Stimulated activated CD8-positive, alpha-beta memory T cell treated with anti-CD3 and anti-CD28 coated beads, Interleukin-7, amount 100 ng/mL, for 24 hours (primary cell): ENCODE measurements at regions not wholly inside any gene's neighbourhood (a gene's known extent, or its start where the extent isn't known, plus 50 kb on each side); places are given as distances from the start of the nearest gene placed in this dataset.

Experiments
- DNase-seq: peaks from one replicate; pipeline ENCODE4 v3.0.0-alpha.2; 2020; ENCODE audit warnings: low read depth

GRCh38 chr18:43482136-43482535, 204.8 kb upstream of the SYT4 start:
- no peak for DNase-seq

- DNase-seq: no peak
These were observed 205.3 kb upstream of the SYT4 start for GRCh38 chr18:43482600-43482999.

GRCh38 chr18:43484710-43485109, 207.4 kb upstream of the SYT4 start:
- no peak for DNase-seq

- no peak for DNase-seq
These were observed 208.3 kb upstream of the SYT4 start for GRCh38 chr18:43485545-43485963.

- no peak for DNase-seq
These were observed 209.2 kb upstream of the SYT4 start for GRCh38 chr18:43486462-43486861.

GRCh38 chr18:43501099-43501498, 223.8 kb upstream of the SYT4 start:
- DNase-seq: no peak

GRCh38 chr18:43506935-43507334, 229.6 kb upstream of the SYT4 start:
- DNase-seq: no peak

- DNase-seq: no peak
These were observed 230.7 kb upstream of the SYT4 start for GRCh38 chr18:43507842-43508481.

GRCh38 chr18:43514747-43515146, 237.5 kb upstream of the SYT4 start:
- no peak for DNase-seq

- no peak for DNase-seq
These were observed 238.2 kb upstream of the SYT4 start for GRCh38 chr18:43515481-43515880.

- DNase-seq: no peak
These were observed 247.0 kb upstream of the SYT4 start for GRCh38 chr18:43524260-43524659.

GRCh38 chr18:43525169-43525568, 247.9 kb upstream of the SYT4 start:
- no peak for DNase-seq

- DNase-seq: no peak
These were observed 249.3 kb upstream of the SYT4 start for GRCh38 chr18:43526426-43527145.

- DNase-seq: no peak
These were observed 254.1 kb upstream of the SYT4 start for GRCh38 chr18:43531438-43531837.

GRCh38 chr18:43533371-43533770, 256.1 kb upstream of the SYT4 start:
- DNase-seq: no peak

GRCh38 chr18:43534511-43534910, 257.2 kb upstream of the SYT4 start:
- no peak for DNase-seq

GRCh38 chr18:43539862-43540261, 262.6 kb upstream of the SYT4 start:
- DNase-seq: no peak

GRCh38 chr18:43542016-43542415, 264.7 kb upstream of the SYT4 start:
- DNase-seq: no peak

GRCh38 chr18:43543236-43543635, 265.9 kb upstream of the SYT4 start:
- DNase-seq: no peak

GRCh38 chr18:43547456-43547855, 270.2 kb upstream of the SYT4 start:
- no peak for DNase-seq

- no peak for DNase-seq
These were observed 282.2 kb upstream of the SYT4 start for GRCh38 chr18:43559507-43559906.

- no peak for DNase-seq
These were observed 286.5 kb upstream of the SYT4 start for GRCh38 chr18:43563780-43564179.

GRCh38 chr18:43570593-43570992, 293.3 kb upstream of the SYT4 start:
- DNase-seq: no peak
